GM19043 (cell line): ENCODE measurements at regions not wholly inside any gene's neighbourhood (a gene's known extent, or its start where the extent isn't known, plus 50 kb on each side); places are given as distances from the start of the nearest gene placed in this dataset.

ENCODE experiments used
- ATAC-seq: cut with Tn5 transposase; IDR thresholded peaks from one replicate; pipeline ENCODE4 v1.9.1; 2021; ENCODE audit warnings: low read depth; ENCODE audit not compliant: unreplicated experiment

DNA sequence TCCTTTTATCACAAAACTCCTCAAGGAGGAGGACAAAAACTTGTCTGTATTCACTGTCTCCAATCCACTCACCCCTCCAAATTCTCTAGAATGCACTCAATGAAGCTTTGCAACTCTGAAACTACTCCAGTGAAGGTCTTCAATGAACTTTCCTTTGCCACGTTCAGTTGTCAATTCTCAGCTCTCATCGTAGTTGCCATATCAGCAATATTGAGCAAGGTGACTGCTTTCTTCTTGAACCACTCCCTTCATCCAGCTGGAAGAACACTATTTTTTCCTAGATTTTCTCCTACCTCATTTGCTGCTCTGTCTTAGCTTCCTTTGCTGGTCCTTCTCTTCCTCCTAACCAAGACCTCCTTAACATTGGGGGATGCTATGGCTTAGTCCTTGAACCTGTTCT lies 191.8 kb downstream of the KDR start:
- ATAC-seq: no peak

- no peak for ATAC-seq
Measured at GRCh38 chr4:54930226-54930625, 195.2 kb downstream of the KDR start.

DNA sequence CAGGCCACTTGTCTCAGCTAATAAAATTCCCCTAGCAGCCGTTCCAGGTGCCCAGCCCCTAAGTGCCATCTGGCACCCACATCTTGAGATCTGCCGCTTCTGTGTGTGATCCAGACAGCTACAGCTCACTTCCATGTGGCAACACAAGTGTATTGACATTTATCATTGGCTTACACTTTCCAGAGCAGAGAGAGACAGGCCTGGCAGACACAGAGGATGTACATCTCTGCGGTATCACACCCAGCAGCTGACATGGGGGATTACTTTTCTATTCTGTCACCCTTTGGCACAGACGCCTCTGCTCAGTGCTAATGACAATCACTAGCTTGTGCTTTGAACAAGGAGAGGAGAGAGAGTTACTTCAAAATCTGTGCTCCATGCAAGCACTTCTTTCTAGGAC lies 195.9 kb downstream of the KDR start:
- ATAC-seq: no peak

GRCh38 chr4:54924891-54925290 lies 200.5 kb downstream of the KDR start:
- ATAC-seq: no peak

DNA sequence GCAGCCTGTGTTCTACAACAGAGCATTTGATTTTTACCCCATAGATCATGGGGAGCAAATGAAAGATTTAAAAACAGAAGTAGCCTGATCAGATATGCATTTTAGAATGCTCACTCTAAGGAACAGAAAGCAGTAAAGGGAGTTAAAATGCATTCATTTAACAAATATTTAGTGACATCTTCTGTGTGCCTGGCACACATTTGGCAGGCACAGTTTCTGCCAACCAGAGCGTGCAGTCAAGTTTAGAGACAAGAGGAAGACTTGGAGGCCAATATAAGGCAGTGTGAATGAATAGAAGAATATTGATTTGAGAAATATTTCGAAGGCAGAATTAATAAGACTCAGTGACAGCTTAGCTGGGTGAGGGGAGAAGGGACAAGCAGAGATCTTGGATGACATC lies 210.1 kb downstream of the KDR start:
- no peak for ATAC-seq

DNA sequence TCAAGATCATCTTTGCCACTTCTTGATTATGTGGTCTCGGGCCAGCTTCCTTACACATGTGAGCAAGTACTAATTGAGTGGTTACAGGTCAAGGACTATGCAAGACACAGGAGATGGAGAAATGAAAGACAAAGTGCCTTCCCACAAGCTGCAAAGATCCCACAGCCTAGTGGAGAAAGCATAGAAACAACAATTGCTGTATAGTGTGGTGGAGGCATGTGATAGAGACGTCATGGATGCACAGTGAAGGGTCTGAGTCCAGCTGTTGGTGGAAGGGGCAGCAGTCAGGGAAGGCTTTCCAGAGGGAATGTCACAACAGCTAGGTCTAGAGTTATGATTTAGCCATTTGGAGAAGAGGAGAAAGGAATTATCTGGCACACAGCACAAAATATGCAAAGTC lies 210.6 kb downstream of the KDR start:
- no peak for ATAC-seq

- ATAC-seq: no peak
Measured at GRCh38 chr4:54913751-54914526, 211.5 kb downstream of the KDR start.

DNA sequence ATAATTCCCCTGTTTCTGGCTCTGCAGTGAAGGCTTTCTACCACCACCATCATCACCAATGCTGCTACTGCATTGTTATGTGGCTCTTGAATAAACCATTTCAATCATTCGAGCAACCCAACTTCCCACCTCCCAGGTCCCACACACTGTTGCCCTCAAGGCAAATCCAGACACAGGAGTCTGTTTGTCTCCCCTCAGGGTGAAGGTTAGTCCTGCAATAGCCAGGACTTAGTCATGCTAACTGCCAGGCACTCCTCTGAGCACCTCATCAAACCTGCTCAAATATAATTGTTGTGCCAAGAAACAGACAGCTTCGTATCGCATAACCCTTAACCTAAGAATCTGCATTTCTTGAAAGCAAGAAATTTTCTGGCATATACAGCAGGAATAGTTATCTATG lies 213.2 kb downstream of the KDR start:
- ATAC-seq: no peak

- no peak for ATAC-seq
Measured at GRCh38 chr4:54909961-54910360, 215.4 kb downstream of the KDR start.

DNA sequence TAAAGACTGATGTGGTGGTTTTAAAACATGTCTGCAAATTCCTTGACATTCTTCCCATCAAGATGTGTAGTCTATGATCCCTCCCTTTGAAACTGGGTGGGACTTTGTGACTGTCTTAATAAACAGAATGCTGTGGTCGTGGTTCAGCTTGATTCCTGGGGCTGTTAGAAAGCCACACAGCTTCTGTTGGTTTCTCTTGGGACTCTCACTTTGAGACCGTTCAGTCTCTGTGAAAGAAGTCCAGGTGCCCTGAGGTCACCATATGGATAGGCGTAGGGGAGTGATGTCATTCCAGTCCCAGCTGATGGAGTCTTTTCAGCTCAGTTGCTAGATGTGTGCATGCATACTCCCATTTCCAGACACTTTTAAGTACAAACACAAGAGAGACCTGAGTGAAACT lies 216.6 kb downstream of the KDR start:
- no peak for ATAC-seq

GRCh38 chr4:54904953-54905352 lies 220.4 kb downstream of the KDR start:
- ATAC-seq: no peak

- ATAC-seq: no peak
Measured at GRCh38 chr4:54902976-54903375, 222.4 kb downstream of the KDR start.

DNA sequence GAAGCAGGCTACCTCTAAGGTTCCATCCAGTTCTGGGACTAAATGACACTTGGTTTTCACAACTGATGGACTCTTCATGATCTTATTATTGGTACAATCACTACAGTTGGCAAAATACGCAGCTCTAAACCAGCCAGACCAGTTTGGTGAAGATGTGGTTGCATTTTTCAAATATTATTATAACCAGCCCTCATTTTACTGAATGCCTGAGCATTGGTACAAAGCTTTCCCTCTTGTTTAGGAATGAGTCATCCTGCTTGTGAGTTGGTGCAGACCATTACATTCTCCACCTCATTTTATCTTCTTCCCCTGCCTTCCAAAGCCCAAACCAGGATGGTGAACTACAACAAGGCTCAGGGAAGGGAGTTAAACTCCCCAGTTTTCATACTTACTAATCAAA lies 223.1 kb downstream of the KDR start:
- ATAC-seq: no peak

- ATAC-seq: no peak
Measured at GRCh38 chr4:54901202-54901601, 224.2 kb downstream of the KDR start.

- ATAC-seq: no peak
Measured at GRCh38 chr4:54898656-54899340, 226.6 kb downstream of the KDR start.

DNA sequence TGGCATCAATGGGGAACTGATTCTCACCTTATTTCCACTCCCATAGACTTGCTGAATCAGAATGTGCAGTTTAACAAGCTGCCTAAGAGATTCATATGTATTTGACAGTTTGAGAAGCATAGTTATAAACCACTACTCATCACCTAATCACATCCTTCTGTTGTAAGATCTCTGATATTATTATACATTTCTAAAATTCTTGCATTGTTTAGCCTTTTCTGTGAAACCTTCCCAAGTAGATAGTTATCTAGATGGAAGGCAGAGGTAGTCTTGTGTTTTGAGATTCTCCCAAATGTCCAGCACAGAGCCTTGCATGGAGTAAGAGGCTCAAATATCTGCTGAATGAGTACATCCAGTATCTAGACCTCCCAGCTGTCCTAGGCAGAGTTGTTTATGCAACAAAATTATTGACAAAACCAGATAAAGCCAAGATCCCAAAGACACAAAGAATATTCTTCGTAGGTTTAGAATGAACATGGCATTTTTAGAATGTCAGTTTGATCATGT lies 227.3 kb downstream of the KDR start:
- no peak for ATAC-seq

GRCh38 chr4:54897590-54897989 lies 227.8 kb downstream of the KDR start:
- ATAC-seq: no peak

GRCh38 chr4:54882616-54883015 lies 224.9 kb downstream of the KIT start:
- ATAC-seq: no peak

GRCh38 chr4:54879576-54879975 lies 221.8 kb downstream of the KIT start:
- no peak for ATAC-seq

DNA sequence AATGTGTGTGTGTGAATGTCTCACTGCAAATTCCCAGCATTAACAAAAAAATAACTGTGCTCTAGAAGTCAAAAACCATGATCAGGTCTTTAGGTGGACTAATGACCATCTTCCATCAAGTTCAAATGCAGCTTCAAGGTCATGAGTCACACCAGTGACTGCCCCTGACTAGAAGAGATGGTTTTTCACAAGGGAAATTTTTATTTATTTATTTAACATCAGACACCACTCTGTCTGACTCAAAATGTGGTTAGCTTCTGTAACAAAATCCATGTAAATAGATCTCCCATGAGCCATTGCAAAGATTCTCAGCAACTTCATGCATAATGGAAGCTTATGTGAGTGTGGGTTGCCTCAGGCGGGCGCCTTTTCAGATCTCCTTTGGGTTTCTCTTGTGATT lies 219.2 kb downstream of the KIT start:
- ATAC-seq: no peak

- ATAC-seq: no peak
Measured at GRCh38 chr4:54872261-54872660, 214.5 kb downstream of the KIT start.
